HEK293T (cell line): ENCODE measurements at regions not wholly inside any gene's neighbourhood (a gene's known extent, or its start where the extent isn't known, plus 50 kb on each side); places are given as distances from the start of the nearest gene placed in this dataset.

ENCODE experiments used
- CTCF ChIA-PET: fragments of 350-600 bp; formaldehyde crosslinking; extraction: SDS; loops from one replicate; lab custom pipeline; 2021; ENCODE audit warnings: antibody characterized with exemption, inconsistent platforms; lab: Yijun Ruan, JAX
- POLR2A ChIA-PET: fragments of 350-600 bp; formaldehyde crosslinking; extraction: SDS; loops from one replicate; lab custom pipeline; 2020; ENCODE audit warnings: antibody characterized with exemption, inconsistent platforms; lab: Yijun Ruan, JAX
- DNase-seq: peaks from one replicate; pipeline ENCODE4 v3.0.0; 2012; ENCODE audit warnings: mixed read lengths; ENCODE audit errors: extremely low spot score
- ARNT ChIP-seq: fragments of 450-650 bp; IDR thresholded peaks from 2 replicates; pipeline ENCODE4 v1.6.1; 2017; ENCODE audit warnings: mild to moderate bottlenecking
- BHLHE40 ChIP-seq: fragments of 450-650 bp; IDR thresholded peaks from 2 replicates; pipeline ENCODE4 v1.6.1; 2016; ENCODE audit warnings: mild to moderate bottlenecking, moderate library complexity, borderline replicate concordance
- CTBP1 ChIP-seq: fragments of 450-650 bp; IDR thresholded peaks from 2 replicates; pipeline ENCODE4 v1.6.1; 2016; ENCODE audit warnings: borderline replicate concordance
- ELF4 ChIP-seq: fragments of 450-650 bp; IDR thresholded peaks from 2 replicates; pipeline ENCODE4 v1.6.1; 2017; ENCODE audit warnings: antibody characterized with exemption
- FOXA1 ChIP-seq: fragments of 450-650 bp; IDR thresholded peaks from 2 replicates; pipeline ENCODE4 v1.6.1; 2016; ENCODE audit warnings: mild to moderate bottlenecking
- FOXK2 ChIP-seq: fragments of 450-650 bp; IDR thresholded peaks from 2 replicates; pipeline ENCODE4 v1.6.1; 2016; ENCODE audit warnings: mild to moderate bottlenecking
- FOXM1 ChIP-seq: fragments of 450-650 bp; IDR thresholded peaks from 2 replicates; pipeline ENCODE4 v1.6.1; 2017; ENCODE audit warnings: mild to moderate bottlenecking, borderline replicate concordance
- HDGF ChIP-seq: fragments of 450-650 bp; IDR thresholded peaks from 2 replicates; pipeline ENCODE4 v1.6.1; 2017; ENCODE audit warnings: antibody characterized with exemption, borderline replicate concordance
- L3MBTL2 ChIP-seq: fragments of 450-650 bp; conservative IDR thresholded peaks from 2 replicates; pipeline ENCODE4 v1.6.1; 2016; ENCODE audit warnings: mild to moderate bottlenecking
- LEF1 ChIP-seq: fragments of 450-650 bp; IDR thresholded peaks from 2 replicates; pipeline ENCODE4 v1.6.1; 2017; ENCODE audit warnings: mild to moderate bottlenecking, borderline replicate concordance
- NFRKB ChIP-seq: fragments of 450-650 bp; IDR thresholded peaks from 2 replicates; pipeline ENCODE4 v1.6.1; 2016; ENCODE audit warnings: mild to moderate bottlenecking, moderate library complexity
- SP1 ChIP-seq: fragments of 450-650 bp; IDR thresholded peaks from 2 replicates; pipeline ENCODE4 v1.6.1; 2017
- SUZ12 ChIP-seq: fragments of 450-650 bp; IDR thresholded peaks from 2 replicates; pipeline ENCODE4 v1.6.1; 2016; ENCODE audit warnings: mild to moderate bottlenecking
- TARDBP ChIP-seq: fragments of 450-650 bp; IDR thresholded peaks from 2 replicates; pipeline ENCODE4 v1.6.1; 2016
- ZNF384 ChIP-seq: fragments of 450-650 bp; IDR thresholded peaks from 2 replicates; pipeline ENCODE4 v1.6.1; 2016
- TF ChIP-seq, protein P1 (sequence below): fragments of 450-650 bp; IDR thresholded peaks from 2 replicates; pipeline ENCODE4 v1.6.1; 2016

- ChIA-PET CTCF (no interaction called here), POLR2A (no interaction called here)
- TF ChIP-seq L3MBTL2 (no peak), ARNT (no peak), BHLHE40 (no peak), FOXK2 (no peak), SP1 (no peak), FOXA1 (no peak)
- TF ChIP-seq, protein P1, sequence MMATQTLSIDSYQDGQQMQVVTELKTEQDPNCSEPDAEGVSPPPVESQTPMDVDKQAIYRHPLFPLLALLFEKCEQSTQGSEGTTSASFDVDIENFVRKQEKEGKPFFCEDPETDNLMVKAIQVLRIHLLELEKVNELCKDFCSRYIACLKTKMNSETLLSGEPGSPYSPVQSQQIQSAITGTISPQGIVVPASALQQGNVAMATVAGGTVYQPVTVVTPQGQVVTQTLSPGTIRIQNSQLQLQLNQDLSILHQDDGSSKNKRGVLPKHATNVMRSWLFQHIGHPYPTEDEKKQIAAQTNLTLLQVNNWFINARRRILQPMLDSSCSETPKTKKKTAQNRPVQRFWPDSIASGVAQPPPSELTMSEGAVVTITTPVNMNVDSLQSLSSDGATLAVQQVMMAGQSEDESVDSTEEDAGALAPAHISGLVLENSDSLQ, result no peak
- no peak for DNase-seq
These were observed 372.1 kb upstream of the SGCD start for GRCh38 chr5:155954701-155955445.

- DNase-seq, result no peak
- POLR2A ChIA-PET, result no interaction called here
- CTCF ChIA-PET, result no interaction called here
These were observed 369.1 kb upstream of the SGCD start for GRCh38 chr5:155957884-155958283.

DNA sequence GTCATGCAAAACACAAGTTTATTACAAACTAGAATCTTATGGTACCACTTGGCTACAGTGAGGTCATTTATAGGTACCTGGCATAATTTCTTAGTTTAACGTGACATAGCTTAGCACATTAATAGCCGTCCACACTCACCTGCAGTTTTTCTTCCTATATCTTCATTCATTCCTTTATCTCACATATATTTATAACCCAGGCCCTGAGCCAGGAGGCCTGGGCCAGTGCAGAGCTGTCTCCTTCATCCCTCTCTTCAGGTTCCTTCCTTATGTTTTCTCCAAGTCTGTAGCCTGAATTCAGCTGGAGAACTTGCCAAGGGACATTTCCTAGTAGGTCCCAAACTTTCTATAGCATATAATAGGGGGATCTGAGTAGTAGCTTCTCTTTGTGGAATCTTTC is 367.9 kb upstream of the SGCD start:
- ChIA-PET CTCF (no interaction called here), POLR2A (no interaction called here)
- DNase-seq, result no peak
- no peak for TF ChIP-seq NFRKB
- TF ChIP-seq SUZ12, result no peak
- TF ChIP-seq, protein P1, result no peak
- no peak for TF ChIP-seq LEF1
- no peak for TF ChIP-seq TARDBP
- no peak for TF ChIP-seq L3MBTL2
- no peak for TF ChIP-seq SP1
- no peak for TF ChIP-seq FOXA1
- TF ChIP-seq FOXK2, result no peak
- no peak for TF ChIP-seq CTBP1
- no peak for TF ChIP-seq ARNT
- no peak for TF ChIP-seq HDGF
- TF ChIP-seq ELF4, result no peak
- no peak for TF ChIP-seq FOXM1
- no peak for TF ChIP-seq BHLHE40
- TF ChIP-seq ZNF384, result no peak

More at GRCh38 chr5:155957884-155958283, 369.1 kb upstream of the SGCD start:
- TF ChIP-seq BHLHE40, result no peak
- no peak for TF ChIP-seq TARDBP
- TF ChIP-seq, protein P1, result no peak
- no peak for TF ChIP-seq LEF1
- no peak for TF ChIP-seq HDGF
- no peak for TF ChIP-seq NFRKB
- TF ChIP-seq FOXK2, result no peak
- TF ChIP-seq ARNT, result no peak
- no peak for TF ChIP-seq ELF4
- TF ChIP-seq SP1, result no peak
- TF ChIP-seq CTBP1, result no peak
- no peak for TF ChIP-seq FOXM1
- TF ChIP-seq L3MBTL2, result no peak
- TF ChIP-seq ZNF384, result no peak
- TF ChIP-seq SUZ12, result no peak
- TF ChIP-seq FOXA1, result no peak

- TF ChIP-seq, protein P1, result no peak
- TF ChIP-seq NFRKB (no peak), HDGF (no peak), ELF4 (no peak), TARDBP (no peak), CTBP1 (no peak), LEF1 (no peak), FOXA1 (no peak), SP1 (no peak), BHLHE40 (no peak), ZNF384 (no peak)
- POLR2A ChIA-PET, result no interaction called here
- DNase-seq, result no peak
- CTCF ChIA-PET, result no interaction called here
These were observed 366.8 kb upstream of the SGCD start for GRCh38 chr5:155960177-155960576.

- TF ChIP-seq ARNT (no peak), FOXA1 (no peak), SUZ12 (no peak), ZNF384 (no peak), ELF4 (no peak), BHLHE40 (no peak), NFRKB (no peak), TARDBP (no peak), SP1 (no peak), CTBP1 (no peak), LEF1 (no peak), FOXM1 (no peak), HDGF (no peak), FOXK2 (no peak), L3MBTL2 (no peak)
- TF ChIP-seq, protein P1, result no peak
- POLR2A ChIA-PET, result no interaction called here
- no peak for DNase-seq
- CTCF ChIA-PET, result no interaction called here
These were observed 357.4 kb upstream of the SGCD start for GRCh38 chr5:155969537-155969936.
